HG02943 (cell line): ENCODE measurements at regions not wholly inside any gene's neighbourhood (a gene's known extent, or its start where the extent isn't known, plus 50 kb on each side); places are given as distances from the start of the nearest gene placed in this dataset.

Source experiments
- ATAC-seq: cut with Tn5 transposase; IDR thresholded peaks from one replicate; pipeline ENCODE4 v1.9.1; 2021; ENCODE audit warnings: mild to moderate bottlenecking, low read depth, moderate library complexity; ENCODE audit not compliant: unreplicated experiment

DNA sequence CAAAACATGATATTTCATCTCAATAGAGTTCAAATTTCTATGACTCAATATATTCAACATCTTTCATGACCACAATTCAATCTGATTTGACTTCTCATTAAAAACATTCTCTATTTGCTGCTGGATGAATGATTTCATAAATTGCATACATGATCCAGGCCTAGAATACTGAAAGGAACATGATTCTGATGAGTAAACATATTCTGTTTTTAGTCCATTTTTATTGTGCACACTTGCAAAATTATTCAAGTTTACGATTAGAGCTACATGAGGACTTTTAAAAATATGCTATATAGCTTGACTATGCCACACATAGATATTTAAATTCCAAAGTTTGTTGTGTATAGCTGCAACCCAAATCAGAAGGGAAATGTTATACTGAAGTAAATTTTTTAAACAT lies 273.8 kb upstream of the GRIP1 start:
- no peak for ATAC-seq

DNA sequence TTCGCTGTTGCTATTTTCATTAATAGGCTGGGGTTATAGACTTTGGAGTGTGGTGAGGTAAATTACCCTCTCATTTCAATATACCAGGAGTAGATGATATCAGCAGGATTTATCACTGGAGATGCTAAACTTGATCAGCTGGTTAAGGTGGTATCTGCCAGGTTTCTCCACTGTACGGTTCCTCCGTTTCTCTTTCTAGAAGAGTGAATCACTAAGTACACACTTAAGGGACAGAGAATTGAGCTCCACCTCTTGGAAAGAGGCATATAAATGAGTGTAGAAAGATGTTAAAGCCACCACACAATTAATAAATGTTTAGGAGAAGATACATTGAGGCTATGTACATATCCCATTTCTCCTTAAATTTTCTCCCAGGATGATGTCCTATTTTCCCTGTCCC lies 277.4 kb upstream of the GRIP1 start:
- no peak for ATAC-seq

DNA sequence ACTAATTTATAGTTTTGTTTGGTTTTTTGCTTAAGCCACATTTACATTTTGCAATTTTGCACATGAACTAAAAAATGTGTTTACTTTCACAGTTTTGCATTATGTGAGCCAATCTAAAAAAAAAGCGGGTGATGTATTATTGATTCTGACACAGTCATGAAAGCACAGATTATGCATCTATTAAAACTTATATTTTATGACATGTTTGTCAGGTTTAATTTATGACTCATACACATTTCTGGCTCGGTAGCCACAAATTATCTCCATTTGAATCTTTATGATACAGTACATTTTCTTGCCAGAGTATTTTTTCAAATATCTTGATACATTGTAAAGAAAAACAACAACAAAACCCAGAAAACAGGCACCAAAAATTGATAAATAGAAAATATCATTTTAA lies 280.4 kb upstream of the GRIP1 start:
- ATAC-seq: no peak

DNA sequence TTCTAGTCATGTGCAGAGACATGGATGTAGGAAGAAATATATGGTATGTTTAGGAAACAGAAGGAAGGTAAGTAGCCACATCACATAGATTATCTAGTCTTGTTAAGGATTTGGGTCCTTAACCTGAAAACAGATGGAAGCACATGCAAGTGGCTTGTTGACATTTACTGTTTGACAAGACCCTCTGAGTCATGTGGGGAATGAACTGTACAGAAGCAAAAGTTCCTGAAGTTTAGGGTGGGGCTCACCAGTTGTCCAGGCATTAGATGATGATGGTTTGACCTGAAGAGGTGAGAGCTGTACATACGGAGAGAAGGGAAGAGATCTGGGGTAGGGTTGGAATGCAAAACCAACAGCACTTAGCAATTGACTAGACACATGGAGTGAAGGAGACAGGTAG lies 281.1 kb upstream of the GRIP1 start:
- ATAC-seq: no peak

DNA sequence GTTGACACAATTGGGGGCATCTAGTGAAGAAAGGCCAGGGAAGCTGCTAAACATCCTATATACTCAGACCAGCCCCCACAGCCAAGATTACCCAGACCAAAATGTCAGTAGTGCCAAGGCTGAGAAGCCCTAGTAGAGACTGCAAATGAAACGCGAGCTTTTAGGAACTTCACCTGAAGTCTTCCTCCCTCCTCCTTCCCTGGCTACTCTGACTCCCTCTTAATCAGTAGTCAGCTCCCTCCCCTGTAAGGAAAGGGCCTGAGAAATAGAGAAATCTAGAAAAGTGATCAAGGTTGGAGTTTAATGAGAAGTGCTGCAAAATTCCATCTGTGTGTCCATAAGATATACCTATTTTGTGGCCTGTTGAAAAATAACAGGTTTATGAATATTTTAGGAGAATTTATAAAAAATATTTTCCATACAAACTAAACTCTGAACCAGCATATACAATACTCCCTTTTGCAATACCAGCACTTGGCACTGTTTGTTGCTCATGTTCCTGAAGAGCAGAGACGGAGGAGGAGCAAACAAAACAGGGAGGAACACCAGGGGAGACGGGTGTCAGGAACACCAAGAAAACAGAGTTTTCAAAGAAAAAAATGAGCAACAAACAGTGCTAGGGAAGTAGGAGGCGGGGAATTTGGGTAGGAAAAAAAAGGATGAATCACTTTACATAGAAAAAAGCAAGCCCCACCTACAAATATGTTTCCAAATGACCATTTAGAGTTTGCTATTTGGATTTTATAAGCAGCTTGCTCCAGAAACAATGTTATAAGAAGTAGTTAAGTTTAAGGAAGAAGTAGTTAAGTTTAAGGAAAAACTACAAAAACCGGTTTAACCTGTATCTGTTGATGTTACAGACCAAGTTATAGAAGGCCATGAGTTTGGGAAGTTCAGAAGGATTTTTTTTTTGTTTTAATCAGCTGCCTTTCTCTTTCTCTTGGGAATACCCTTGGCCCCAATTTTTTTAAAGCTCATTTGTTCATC lies 282.1 kb upstream of the GRIP1 start:
- ATAC-seq: no peak

DNA sequence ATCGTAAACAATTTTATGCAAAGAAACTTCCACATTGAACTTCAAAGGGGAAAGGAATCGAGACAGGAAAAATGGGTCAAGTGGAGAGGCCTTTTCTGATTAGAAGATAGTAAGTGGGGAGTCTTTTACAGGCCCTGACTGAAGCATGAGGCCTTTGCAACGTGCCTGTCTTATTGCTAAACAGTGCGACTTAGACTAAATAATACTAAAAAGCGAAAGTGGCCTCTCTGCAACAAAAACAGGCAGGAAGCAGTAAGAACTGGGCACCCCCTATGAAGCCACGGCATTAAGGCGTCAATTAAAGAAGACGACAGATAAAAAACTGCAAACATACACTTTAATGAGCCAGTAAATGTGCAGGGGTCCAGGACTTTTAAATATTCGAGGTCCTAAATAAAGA lies 283.4 kb upstream of the GRIP1 start:
- no peak for ATAC-seq

DNA sequence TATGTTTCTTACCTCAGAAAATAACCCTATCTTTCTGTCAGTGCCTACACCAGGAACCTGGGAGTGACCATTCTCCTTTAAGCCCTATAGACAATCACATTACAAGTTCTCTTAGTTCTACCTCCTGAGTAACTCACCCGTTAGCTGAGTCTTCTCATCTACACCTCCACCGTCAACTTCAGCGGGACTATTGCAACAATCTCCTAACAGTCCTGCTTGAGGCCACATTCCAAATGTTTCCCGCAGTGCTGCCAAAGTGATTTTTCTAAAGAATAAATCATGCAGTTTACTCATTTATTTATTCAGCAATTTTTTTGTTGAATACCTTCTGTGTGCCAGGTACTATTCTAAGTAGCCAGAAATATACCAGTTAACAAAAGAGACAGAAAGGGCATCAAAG lies 285.0 kb upstream of the GRIP1 start:
- ATAC-seq: no peak

DNA sequence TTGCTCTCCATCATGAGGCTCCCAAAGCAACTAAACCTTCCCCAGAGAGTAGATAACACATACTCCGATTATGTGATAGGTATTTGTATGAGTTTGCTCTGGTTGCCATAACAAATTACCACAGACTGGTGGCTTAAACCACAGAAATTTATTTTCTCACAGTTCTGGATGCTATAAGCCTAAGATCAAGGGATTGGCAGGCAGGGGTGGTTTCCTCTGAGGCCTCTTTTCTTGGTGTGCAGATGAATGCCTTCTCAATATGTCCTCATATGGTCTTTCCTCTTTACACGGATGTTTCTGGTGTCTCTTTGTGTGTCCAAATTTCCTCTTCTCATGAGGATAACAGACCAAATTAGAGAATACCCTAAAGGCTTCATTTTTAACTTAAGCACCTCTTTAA lies 285.8 kb upstream of the GRIP1 start:
- no peak for ATAC-seq

DNA sequence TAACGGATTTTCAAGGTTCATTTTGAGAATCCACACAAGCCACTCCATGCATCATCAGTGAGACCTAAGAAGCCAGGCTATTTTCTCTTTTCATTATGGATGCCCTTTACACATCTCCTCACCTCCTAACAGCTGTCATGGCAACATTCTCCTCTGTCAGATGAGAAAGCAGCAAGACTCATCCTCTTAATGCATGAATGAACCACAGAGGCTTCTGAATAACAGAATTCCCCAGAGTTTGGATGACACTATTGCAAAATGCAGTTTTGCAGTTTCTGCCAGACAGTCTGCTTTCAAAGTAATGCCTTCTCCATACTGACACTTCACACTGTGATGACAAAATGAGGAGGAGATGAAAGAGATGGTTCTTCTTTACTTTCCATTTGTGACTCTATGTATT lies 286.7 kb upstream of the GRIP1 start:
- no peak for ATAC-seq

DNA sequence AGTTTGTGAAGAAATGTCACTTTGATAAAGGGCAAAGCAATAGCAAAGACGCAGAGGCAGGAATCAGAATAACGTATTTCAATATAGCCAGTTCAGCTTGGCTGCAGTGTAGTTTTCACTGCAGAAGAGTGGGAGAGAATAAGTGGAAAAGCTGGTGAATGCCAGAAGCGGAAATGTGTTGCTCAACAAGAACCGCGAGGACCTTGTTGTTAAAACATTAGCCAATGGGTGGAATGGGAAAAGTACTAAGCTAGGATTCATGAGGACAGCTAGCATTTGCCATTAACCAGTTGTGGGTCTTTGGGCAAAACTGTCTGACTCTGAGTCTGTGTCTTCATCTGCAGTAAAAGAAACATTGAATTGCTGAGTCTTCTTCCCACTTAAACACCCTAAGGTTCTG lies 292.9 kb upstream of the GRIP1 start:
- no peak for ATAC-seq

DNA sequence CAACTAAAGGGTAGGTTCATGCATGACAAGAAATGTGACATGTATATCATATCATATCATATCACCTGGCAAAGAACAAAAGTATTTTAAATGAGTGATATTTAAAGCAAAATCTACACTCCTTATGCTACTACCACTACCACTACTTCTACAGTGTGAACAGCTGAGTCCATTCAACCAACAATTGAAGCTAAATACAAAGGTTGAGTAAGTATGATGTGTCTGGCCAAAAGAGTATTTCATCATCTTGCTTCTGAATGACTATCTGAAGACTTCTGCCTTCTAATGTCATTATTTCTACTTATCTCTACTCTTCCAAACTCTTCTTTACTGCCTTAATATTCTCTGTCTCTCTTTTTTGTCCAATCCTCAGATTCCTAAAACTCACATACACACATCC lies 292.6 kb upstream of the CAND1 start:
- no peak for ATAC-seq

DNA sequence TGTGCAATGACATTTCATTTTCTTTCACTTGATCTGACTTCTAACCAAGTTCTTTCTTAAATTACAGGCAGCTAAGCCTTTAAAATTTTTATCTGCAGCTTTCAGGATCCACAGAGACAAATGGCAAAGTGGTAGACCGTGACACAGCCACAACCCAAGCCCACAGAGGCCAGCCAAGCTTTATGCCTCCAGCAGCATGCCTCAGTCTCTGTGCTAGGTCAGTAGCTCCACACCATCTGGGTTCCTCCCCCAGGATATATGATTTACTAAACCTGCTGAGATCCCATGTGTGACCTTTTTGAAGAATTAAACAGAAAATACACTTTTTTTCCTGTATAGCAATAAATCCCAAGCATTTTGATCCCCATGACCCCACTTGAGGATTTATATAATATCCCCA lies 290.4 kb upstream of the CAND1 start:
- ATAC-seq: no peak

DNA sequence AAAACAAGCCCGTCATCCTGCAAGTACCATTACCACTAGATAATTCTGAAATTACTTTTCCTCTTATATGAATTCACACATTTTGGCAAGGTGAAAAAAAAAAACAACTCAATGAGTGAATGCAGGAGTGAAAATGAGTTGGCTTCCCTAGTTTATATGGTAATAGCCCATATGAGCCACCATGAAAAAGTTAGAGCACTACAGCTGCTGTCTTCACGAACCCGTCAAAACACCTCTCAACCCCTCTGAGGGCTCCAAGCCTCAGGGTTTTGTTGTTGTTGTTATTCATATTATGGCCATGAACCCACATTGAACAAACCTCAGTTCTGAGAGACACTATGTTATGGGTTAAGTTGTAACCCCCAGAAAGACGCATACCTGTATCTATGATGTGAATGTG lies 289.9 kb upstream of the CAND1 start:
- ATAC-seq: no peak

DNA sequence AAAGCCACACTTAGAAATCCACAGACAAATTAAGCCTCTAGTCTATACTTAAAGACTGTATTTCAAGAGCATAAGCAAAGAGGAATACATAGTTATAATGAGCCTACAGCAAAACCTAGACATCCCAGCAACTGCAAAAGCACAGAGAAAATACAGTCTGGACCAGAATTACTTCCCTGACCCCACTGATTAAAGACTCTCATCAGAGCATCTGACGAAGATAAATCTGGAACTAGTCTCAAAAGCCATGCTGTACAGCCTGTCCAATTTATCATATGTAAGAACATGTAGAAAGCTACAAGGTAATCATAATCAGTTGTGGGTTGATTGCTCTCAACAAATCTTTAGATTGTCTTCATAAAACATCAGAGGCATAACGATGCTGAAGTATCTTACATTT lies 285.1 kb upstream of the CAND1 start:
- ATAC-seq: no peak

DNA sequence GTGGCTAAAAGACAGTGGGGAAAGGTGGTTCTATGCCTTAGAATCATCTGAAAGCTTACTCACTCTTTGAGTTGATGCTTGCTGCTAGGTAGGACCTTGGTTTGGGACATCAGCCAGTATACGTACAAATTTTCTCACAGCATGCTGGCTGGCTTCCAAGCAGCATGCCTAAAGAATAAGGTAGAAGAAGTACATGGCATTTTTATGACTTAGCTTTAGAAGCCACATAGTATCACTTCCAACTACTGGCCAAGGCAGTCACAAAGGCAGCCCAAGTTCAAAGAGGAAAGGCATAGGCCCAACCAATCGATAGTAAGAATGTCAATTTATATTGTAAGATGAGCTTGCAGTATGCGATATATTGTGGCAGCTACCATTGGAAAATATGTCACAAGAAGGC lies 284.2 kb upstream of the CAND1 start:
- no peak for ATAC-seq

DNA sequence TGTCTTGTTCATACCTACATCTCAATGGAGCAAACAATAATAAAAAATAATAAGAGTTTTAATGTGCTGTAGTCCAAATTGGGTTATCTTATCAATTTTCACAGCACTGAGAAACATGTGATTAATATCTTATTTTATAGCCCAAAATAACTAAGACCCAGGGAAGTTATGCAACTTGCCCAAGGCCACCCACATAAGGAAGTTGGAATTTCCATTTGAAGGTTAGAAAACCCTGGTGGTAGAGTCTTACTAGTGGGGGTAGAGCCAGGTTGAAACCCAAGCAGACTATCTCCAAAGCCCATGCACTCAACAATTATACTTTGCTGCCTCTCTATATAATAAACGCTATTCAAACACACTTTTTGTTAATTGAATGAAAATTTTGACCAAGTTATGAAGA lies 270.0 kb upstream of the CAND1 start:
- ATAC-seq: no peak

DNA sequence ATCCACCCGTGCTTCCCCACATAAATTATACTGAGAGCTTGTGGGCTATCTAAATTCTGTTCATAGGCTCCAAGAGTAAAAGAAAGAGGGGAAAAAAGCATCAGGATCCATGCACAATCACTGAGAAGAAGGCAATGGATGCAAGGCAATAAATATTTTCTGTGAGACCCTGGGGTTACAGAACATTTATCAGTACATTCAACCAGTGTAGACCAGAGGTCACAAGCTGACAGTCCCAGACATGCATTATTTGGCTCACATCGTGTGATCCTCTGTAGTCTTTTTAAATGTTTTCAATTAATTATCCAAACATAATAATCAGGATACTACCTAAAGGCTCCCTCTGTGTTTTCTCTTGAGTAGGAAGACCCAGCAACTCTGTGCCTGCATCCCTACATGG lies 267.9 kb upstream of the CAND1 start:
- no peak for ATAC-seq

DNA sequence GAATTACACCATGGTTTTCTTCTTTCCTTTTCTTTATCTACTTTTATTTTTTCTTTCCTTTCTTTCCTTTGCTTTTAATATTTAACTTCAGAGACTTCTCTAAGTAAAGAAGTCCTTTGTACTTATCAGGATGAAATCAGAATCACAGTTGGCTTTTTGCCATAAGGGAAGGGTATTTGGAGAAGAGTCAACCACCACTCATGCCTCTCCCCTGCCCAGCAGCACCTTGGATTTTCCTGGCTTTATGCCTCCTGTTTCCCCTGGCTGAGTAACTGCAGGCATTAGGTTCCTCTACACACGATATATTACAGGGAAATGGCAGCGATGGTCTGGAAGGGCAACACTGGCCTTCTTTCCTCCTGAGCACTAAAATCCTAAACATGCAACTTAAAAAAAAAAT lies 266.4 kb upstream of the CAND1 start:
- no peak for ATAC-seq

DNA sequence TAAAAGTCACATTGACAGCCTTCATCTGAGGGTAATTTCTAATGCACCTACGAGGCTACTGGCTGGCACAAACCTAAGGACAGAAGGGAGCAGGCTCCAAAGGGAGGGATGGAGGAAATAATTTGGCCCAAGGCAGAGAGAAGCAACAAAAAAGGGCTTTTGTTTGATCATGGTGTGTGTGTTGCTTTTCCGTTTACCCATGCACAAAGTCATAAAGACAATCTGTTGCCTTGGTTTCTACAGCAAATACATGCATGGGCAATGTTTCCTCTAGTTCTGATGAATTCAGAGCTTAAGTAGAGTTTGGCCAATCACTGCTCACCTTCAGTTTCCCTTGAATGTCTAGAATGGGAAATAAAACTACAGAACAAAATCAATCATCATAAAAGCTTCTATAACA lies 262.5 kb upstream of the CAND1 start:
- no peak for ATAC-seq

DNA sequence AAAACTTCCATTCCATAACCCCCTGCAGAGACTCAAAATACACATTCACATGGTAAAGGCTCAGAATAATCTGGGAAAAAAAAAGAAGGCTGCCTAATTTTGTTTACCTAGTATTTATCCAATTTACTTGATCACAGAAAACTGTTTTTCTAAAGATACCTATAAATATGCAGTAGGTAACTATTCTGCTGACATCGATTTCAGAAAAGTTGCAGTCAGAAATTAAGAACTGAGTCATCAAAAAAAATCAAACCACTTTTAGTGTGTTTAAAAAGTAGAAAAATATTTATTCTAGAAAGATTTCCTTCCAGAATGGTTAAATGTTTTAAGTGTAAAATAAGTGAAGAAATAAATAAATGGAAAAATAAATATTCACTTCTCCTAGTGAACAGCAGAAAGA lies 254.5 kb upstream of the CAND1 start:
- ATAC-seq: no peak

DNA sequence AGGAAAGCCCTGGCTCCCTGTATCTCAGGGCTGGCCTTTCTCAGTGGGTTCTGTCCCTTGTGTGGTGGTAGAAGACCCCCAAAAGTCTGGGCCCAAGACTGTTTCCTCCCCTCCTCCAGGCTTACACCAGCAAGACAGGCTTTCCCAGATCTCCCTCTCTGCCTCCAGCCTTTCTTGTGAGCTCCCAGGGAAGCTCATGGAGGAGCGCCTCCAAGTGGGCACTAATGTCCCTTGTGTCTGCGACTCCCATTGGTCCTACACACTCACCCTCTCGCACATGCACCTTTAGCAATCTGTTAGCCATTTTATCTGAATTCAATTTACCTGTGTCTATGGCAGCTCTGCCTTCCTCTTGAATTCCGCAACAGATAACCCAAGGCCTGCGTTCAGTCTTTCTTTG lies 251.1 kb upstream of the CAND1 start:
- ATAC-seq: no peak

DNA sequence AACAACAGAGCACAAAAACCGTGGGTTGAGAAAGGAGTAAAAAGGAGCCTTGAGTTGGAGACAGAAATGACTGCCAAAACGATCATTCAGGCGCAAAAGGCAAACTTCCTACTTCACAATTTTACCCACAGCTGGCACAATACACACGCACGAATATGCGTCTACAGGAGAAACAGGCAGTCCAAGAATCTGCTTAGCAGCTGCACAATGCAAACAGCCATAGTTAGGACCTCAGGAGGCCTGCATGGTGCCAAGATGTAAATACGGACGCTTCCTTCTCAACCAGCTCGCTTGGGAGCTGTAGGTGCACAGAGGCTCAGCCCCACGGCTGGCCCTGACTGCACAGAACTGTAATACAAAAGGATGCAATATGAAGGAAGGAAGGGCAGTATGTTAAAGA lies 250.1 kb upstream of the CAND1 start:
- ATAC-seq: no peak
